SK-N-SH treated with all-trans-retinoic acid at 6 μM for 48 hours (cell line): ENCODE measurements at regions not wholly inside any gene's neighbourhood (a gene's known extent, or its start where the extent isn't known, plus 50 kb on each side); places are given as distances from the start of the nearest gene placed in this dataset.

Experiments used
- ATAC-seq: fragments of 200-7000 bp; cut with Tn5 transposase; 3 replicates; pipeline ENCODE4 v1.9.1; 2020; ENCODE audit warnings: mild to moderate bottlenecking, moderate library complexity
- ARNTL ChIP-seq: fragments of 450-650 bp; formaldehyde crosslinking; IDR thresholded peaks from 2 replicates; pipeline ENCODE4 v1.5.0; 2020; ENCODE audit warnings: low read depth, mild to moderate bottlenecking, moderate library complexity, borderline replicate concordance
- BACH2 ChIP-seq: fragments of 250-450 bp; sonication (Bioruptor Pico); IDR thresholded peaks from 2 replicates; pipeline ENCODE4 v1.9.0; 2021; ENCODE audit warnings: mild to moderate bottlenecking, borderline replicate concordance
- CSDC2 ChIP-seq: fragments of 250-450 bp; sonication (Bioruptor Pico); IDR thresholded peaks from 2 replicates; pipeline ENCODE4 v1.5.0; 2020; ENCODE audit warnings: mild to moderate bottlenecking, moderate library complexity
- CSRNP3 ChIP-seq: fragments of 250-450 bp; sonication (Bioruptor Pico); IDR thresholded peaks from 2 replicates; pipeline ENCODE4 v1.5.1; 2021; ENCODE audit warnings: mild to moderate bottlenecking, moderate library complexity
- GLIS3 ChIP-seq: fragments of 250-450 bp; sonication (Bioruptor Pico); IDR thresholded peaks from 2 replicates; pipeline ENCODE4 v1.5.0; 2020; ENCODE audit warnings: mild to moderate bottlenecking, moderate library complexity
- ISL1 ChIP-seq: fragments of 250-450 bp; sonication (Bioruptor Pico); IDR thresholded peaks from 2 replicates; pipeline ENCODE4 v2.1.2; 2022; ENCODE audit warnings: mild to moderate bottlenecking, moderate library complexity
- OSR1 ChIP-seq: fragments of 250-450 bp; sonication (Bioruptor Pico); IDR thresholded peaks from 2 replicates; pipeline ENCODE4 v1.8.0; 2022; ENCODE audit warnings: moderate library complexity, mild to moderate bottlenecking, inconsistent platforms
- PATZ1 ChIP-seq: fragments of 250-450 bp; sonication (Bioruptor Pico); IDR thresholded peaks from 2 replicates; pipeline ENCODE4 v1.8.0; 2020; ENCODE audit warnings: mild to moderate bottlenecking, moderate library complexity, borderline replicate concordance
- PPARA ChIP-seq: fragments of 250-450 bp; sonication (Bioruptor Pico); IDR thresholded peaks from 2 replicates; pipeline ENCODE4 v1.5.0; 2020; ENCODE audit warnings: mild to moderate bottlenecking, borderline replicate concordance
- RARB ChIP-seq: fragments of 250-450 bp; sonication (Bioruptor Pico); IDR thresholded peaks from 2 replicates; pipeline ENCODE4 v1.8.0; 2021; ENCODE audit warnings: mild to moderate bottlenecking, moderate library complexity
- SNAI2 ChIP-seq: fragments of 250-450 bp; sonication (Bioruptor Pico); IDR thresholded peaks from 2 replicates; pipeline ENCODE4 v1.5.0; 2020; ENCODE audit warnings: mild to moderate bottlenecking, moderate library complexity
- TOX ChIP-seq: fragments of 250-450 bp; sonication (Bioruptor Pico); IDR thresholded peaks from 2 replicates; pipeline ENCODE4 v1.8.0; 2021; ENCODE audit warnings: mild to moderate bottlenecking, moderate library complexity, borderline replicate concordance
- TSHZ2 ChIP-seq: fragments of 250-450 bp; sonication (Bioruptor Pico); IDR thresholded peaks from 2 replicates; pipeline ENCODE4 v1.5.0; 2020; ENCODE audit warnings: mild to moderate bottlenecking, moderate library complexity
- ZC3H10 ChIP-seq: fragments of 250-450 bp; sonication (Bioruptor Pico); IDR thresholded peaks from 2 replicates; pipeline ENCODE4 v1.5.1; 2021; ENCODE audit warnings: mild to moderate bottlenecking, moderate library complexity
- ZFP3 ChIP-seq: fragments of 250-450 bp; sonication (Bioruptor Pico); IDR thresholded peaks from 2 replicates; pipeline ENCODE4 v1.5.0; 2020; ENCODE audit warnings: mild to moderate bottlenecking, moderate library complexity
- ZNF565 ChIP-seq: fragments of 450-650 bp; formaldehyde crosslinking; conservative IDR thresholded peaks from 2 replicates; pipeline ENCODE4 v1.5.0; 2020; ENCODE audit warnings: low read depth, mild to moderate bottlenecking, moderate library complexity
- ZNF8 ChIP-seq: fragments of 450-650 bp; formaldehyde crosslinking; IDR thresholded peaks from 2 replicates; pipeline ENCODE4 v1.5.0; 2020; ENCODE audit warnings: mild to moderate bottlenecking, moderate library complexity
- TF ChIP-seq, protein P1 (sequence below): fragments of 250-450 bp; sonication (Bioruptor Pico); IDR thresholded peaks from 2 replicates; pipeline ENCODE4 v1.8.0; 2021; ENCODE audit warnings: low read depth, mild to moderate bottlenecking, moderate library complexity, borderline replicate concordance

DNA sequence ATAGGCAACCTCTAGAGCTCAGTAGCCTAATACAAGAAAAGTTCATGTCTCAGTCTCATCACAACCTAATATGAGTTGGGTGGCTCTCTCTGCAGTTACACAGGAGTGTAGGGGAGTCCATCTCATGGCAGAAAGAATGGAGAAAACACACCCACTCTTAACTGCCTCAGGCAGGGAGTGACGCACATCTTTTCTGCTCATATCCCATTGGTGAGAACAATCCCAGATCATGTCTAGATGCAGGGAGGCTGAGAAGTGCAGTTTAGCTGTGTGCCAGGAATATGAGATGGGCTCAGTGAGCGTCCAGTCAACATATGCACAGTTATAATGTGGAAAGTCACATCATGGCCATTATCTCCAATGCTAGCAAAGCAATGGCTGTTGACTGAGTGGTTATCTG lies 59.3 kb upstream of the KCNA5 start (continued):
- TF ChIP-seq CSRNP3 (CRISPR knock-in tag) (no peak), TOX (CRISPR knock-in tag) (no peak), ZFP3 (no peak), TSHZ2 (no peak), BACH2 (CRISPR knock-in tag) (no peak), PATZ1 (CRISPR knock-in tag) (no peak), ZNF8 (CRISPR knock-in tag) (no peak)

GRCh38 chr12:4984971-4985370 lies 58.7 kb upstream of the KCNA5 start:
- TF ChIP-seq, protein P1, sequence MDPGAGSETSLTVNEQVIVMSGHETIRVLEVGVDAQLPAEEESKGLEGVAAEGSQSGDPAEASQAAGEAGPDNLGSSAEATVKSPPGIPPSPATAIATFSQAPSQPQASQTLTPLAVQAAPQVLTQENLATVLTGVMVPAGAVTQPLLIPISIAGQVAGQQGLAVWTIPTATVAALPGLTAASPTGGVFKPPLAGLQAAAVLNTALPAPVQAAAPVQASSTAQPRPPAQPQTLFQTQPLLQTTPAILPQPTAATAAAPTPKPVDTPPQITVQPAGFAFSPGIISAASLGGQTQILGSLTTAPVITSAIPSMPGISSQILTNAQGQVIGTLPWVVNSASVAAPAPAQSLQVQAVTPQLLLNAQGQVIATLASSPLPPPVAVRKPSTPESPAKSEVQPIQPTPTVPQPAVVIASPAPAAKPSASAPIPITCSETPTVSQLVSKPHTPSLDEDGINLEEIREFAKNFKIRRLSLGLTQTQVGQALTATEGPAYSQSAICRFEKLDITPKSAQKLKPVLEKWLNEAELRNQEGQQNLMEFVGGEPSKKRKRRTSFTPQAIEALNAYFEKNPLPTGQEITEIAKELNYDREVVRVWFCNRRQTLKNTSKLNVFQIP (CRISPR knock-in tag), result no peak
- TF ChIP-seq CSRNP3 (CRISPR knock-in tag) (no peak), BACH2 (CRISPR knock-in tag) (no peak), TOX (CRISPR knock-in tag) (no peak), OSR1 (no peak), ZNF8 (CRISPR knock-in tag) (no peak)
- no peak for ATAC-seq

DNA sequence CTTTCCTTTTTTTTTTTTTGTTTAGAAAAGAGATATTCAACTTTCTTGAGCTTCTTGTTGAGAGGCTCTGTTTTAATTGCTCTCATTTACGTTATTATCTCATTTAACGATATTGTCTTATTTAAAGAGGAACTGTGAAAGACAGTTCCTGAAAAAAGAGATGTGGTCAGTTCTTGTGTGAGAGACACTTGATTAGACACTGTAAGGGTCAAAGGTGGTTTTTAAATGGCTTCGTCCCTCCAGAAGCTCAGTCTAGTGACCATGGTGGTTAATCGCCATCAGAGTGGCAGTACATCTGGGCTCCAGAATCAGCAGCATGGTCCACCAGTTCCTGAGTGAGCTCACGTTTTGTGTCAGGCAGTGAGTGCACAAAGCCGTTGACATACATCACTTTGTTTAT lies 57.9 kb upstream of the KCNA5 start:
- TF ChIP-seq BACH2 (CRISPR knock-in tag) (no peak), ZNF565 (no peak), GLIS3 (no peak), CSDC2 (CRISPR knock-in tag) (no peak), OSR1 (no peak), RARB (CRISPR knock-in tag) (no peak), SNAI2 (CRISPR knock-in tag) (no peak), ARNTL (no peak), ZC3H10 (CRISPR knock-in tag) (no peak), ISL1 (CRISPR knock-in tag) (no peak), PPARA (no peak), TSHZ2 (no peak), TOX (CRISPR knock-in tag) (no peak)
- TF ChIP-seq, protein P1 (CRISPR knock-in tag), result no peak
- no peak for ATAC-seq
